Breast epithelium (tissue), 4 donors: ENCODE measurements at regions not wholly inside any gene's neighbourhood (a gene's known extent, or its start where the extent isn't known, plus 50 kb on each side); places are given as distances from the start of the nearest gene placed in this dataset.

Experiments used
- DNase-seq, 2 donors: peaks; one replicate each; pipeline ENCODE4 v3.0.0-alpha.2; 2019; ENCODE audit warnings: low spot score in 2 of 2
- H3K27ac ChIP-seq, 2 donors: fragments of 200-600 bp; sonication (generic) in 1 of 2; one replicate each; pipeline ENCODE4 v1.5.1; 2016 to 2019; ENCODE audit warnings: mild to moderate bottlenecking in 1 of 2
- H3K27me3 ChIP-seq, 2 donors: fragments of 200-600 bp; sonication (generic) in 1 of 2; one replicate each; pipeline versions ENCODE4 v1.5.1 to v1.6.0; 2017 to 2019; ENCODE audit warnings: control low read depth in 1 of 2, mild to moderate bottlenecking in 1 of 2
- H3K36me3 ChIP-seq: fragments of 200-600 bp; one replicate; pipeline ENCODE4 v1.5.1; 2019
- H3K4me1 ChIP-seq, 2 donors: fragments of 200-600 bp; sonication (generic); one replicate each; pipeline ENCODE4 v1.5.1; 2016 to 2019; ENCODE audit warnings: control low read depth in 1 of 2
- H3K4me3 ChIP-seq, 3 donors: fragments of 200-600 bp; sonication (generic); 1 replicate in 2 of 3; 2 replicates in 1 of 3; pipeline ENCODE4 v1.5.1; 2016 to 2019; ENCODE audit warnings: mild to moderate bottlenecking in 3 of 3, moderate library complexity in 2 of 3
- H3K9me3 ChIP-seq, 2 donors: fragments of 200-600 bp; sonication (generic) in 1 of 2; one replicate each; pipeline ENCODE4 v1.5.1; 2016 to 2019; ENCODE audit warnings: control low read depth in 1 of 2
- POLR2A ChIP-seq: fragments of 450-650 bp; IDR thresholded peaks from one replicate; pipeline ENCODE4 v1.6.1; 2016; ENCODE audit warnings: antibody characterized with exemption, mild to moderate bottlenecking, moderate library complexity
- POLR2AphosphoS5 ChIP-seq, 3 donors: sonication (generic); formaldehyde crosslinking; IDR thresholded peaks; one replicate each; pipeline ENCODE4 v1.6.1; 2017; ENCODE audit warnings: antibody characterized with exemption in 3 of 3
- intact Hi-C: fragments of 100-400 bp; cut with DNase I; formaldehyde crosslinking; loops from one replicate; pipeline ENCODE4 v1.15.1; 2023; ENCODE audit warnings: low total_unique reads
- TF ChIP-seq, protein P1 (sequence below), 3 donors: fragments of 450-650 bp; IDR thresholded peaks; one replicate each; pipeline ENCODE4 v1.5.1; 2016 to 2017; ENCODE audit warnings: antibody characterized with exemption in 3 of 3, mild to moderate bottlenecking in 3 of 3, moderate library complexity in 3 of 3

DNA sequence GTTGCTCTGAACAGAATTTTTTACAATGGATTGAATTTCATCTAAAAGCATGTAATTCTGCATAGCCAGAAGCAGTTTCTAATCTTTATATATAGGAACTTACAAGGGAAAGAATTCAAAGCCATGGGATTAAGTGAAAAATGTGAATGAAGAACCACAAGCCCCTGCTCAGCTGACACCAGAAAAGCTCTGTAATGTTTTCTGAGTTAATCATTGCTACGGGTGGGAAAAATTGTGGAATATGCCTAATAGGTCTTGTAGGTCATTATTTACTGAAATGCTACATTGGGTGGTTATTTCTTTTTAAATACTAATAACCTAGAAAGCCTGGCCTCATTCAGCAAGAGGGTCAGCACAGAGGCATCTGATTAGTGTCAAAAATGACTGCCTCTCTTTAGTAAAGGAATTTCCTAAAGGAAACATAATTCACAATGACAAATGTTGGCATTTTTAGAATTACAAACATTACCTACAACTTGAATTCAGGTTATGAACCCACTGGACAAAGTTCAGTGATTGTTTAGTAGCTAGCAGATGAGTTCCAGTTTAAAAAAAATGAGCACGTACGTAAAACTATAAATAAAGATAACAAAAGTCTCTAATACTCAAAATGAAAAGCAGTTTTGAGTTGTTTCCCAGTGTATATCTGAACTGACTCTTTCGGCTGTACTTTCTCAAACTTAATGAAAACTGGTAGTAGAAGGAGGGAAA is 75.3 kb downstream of the BMP4 start:
- intact Hi-C loops = no loop called here
- Histone ChIP-seq H3K4me3 (no peak overlapping the region), H3K9me3 (no peaks in the 10 kb centered on the region), H3K27me3 (no peaks in the 10 kb centered on the region), H3K36me3 (no peaks in the 10 kb centered on the region), H3K27ac (no peak overlapping the region), H3K4me1 (no peaks in the 10 kb centered on the region)
- no peak for DNase-seq
- no peak for TF ChIP-seq POLR2A
- no peak for TF ChIP-seq POLR2AphosphoS5 (IDR thresholded peaks at IDR 0.05)
- TF ChIP-seq, protein P1, sequence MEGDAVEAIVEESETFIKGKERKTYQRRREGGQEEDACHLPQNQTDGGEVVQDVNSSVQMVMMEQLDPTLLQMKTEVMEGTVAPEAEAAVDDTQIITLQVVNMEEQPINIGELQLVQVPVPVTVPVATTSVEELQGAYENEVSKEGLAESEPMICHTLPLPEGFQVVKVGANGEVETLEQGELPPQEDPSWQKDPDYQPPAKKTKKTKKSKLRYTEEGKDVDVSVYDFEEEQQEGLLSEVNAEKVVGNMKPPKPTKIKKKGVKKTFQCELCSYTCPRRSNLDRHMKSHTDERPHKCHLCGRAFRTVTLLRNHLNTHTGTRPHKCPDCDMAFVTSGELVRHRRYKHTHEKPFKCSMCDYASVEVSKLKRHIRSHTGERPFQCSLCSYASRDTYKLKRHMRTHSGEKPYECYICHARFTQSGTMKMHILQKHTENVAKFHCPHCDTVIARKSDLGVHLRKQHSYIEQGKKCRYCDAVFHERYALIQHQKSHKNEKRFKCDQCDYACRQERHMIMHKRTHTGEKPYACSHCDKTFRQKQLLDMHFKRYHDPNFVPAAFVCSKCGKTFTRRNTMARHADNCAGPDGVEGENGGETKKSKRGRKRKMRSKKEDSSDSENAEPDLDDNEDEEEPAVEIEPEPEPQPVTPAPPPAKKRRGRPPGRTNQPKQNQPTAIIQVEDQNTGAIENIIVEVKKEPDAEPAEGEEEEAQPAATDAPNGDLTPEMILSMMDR (IDR thresholded peaks at IDR 0.05) = no peak

DNA sequence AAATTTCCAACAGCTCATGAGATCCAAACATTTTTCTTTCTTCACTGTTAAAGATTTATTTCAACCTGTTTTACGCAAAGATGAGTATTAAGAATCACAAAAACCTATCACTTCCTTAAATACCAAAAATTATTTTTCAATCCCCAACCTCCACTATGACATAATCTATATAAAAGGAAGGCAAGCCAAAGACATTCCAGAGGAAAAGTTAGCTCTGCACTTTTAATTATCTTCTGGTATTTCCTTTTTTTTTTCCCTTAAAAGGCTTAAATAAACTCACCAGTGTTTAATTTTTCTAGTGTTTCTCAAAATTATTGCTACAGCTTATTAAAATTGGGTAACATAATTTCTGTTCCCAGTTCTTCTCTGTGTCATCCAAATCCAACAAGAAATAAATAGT is 75.9 kb downstream of the BMP4 start:
- TF ChIP-seq, protein P1 (IDR thresholded peaks at IDR 0.05) = no peak
- no peak for TF ChIP-seq POLR2AphosphoS5 (IDR thresholded peaks at IDR 0.05)
- no peak for TF ChIP-seq POLR2A
- H3K4me1 ChIP-seq = no peaks in the 10 kb centered on the region
- DNase-seq = no peak
- H3K36me3 ChIP-seq = no peaks in the 10 kb centered on the region
- H3K27ac ChIP-seq = no peak overlapping the region
- no peaks in the 10 kb centered on the region for H3K9me3 ChIP-seq
- H3K27me3 ChIP-seq = no peaks in the 10 kb centered on the region
- H3K4me3 ChIP-seq = no peak overlapping the region
- intact Hi-C loops = no loop called here

DNA sequence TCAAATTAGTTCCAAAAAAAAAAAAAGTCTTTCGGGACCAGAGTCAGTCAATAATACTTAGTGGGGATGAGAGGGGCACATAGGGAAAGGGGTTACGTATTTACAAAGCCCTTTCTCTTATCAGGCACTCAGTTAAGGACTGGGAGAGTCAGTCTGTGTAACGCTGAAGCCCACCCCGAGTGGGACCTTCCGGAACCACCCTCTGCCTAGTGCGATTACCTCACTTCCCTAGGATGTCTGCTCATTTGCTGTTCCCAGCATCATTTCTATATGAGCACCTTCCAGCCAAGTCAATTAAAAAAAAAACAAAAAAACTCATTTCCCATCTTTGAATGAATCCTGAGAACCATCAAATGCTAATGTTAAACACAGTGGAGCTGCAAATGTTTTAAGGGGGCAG is 76.9 kb downstream of the BMP4 start:
- intact Hi-C loops = no loop called here
- Histone ChIP-seq H3K4me3 (no peak overlapping the region), H3K4me1 (no peaks in the 10 kb centered on the region), H3K36me3 (no peaks in the 10 kb centered on the region), H3K9me3 (no peaks in the 10 kb centered on the region), H3K27ac (no peak overlapping the region), H3K27me3 (no peaks in the 10 kb centered on the region)
- TF ChIP-seq POLR2AphosphoS5 (IDR thresholded peaks at IDR 0.05) = no peak
- TF ChIP-seq POLR2A = no peak
- TF ChIP-seq, protein P1 (IDR thresholded peaks at IDR 0.05) = no peak
- DNase-seq = no peak

DNA sequence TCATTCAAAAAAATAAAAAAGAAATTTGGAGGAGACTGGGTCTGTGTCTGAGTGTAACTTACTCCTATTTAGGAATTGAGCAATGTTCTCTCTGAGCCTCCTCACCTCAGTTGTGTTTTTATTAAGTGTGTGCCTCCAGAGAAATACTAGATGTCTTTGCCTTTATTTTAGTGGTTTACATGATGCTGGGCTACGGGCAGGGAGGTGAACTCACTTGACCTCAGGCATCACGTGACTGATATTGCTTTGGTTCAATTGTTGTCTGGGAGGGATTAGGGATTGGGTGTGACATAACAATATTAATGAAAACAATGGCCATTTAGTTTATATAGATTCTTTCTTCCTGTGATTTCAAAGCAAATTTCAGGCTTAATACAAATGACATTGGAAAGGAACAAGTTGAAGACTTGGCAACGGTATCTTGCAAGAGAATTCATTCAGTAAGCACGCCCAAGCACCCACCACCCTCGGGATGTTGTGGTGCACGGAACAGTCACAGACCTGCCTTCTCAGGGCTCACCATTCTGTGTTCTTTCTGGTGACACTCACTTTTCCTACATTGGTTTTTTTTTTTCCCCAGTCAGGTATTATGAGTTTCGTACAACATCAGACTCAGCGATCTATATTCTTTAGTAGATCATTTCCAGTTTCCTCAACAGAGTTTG is 77.5 kb downstream of the BMP4 start:
- H3K36me3 ChIP-seq = no peaks in the 10 kb centered on the region
- TF ChIP-seq POLR2AphosphoS5 (IDR thresholded peaks at IDR 0.05) (no peak), POLR2A (no peak)
- TF ChIP-seq, protein P1 (IDR thresholded peaks at IDR 0.05) = no peak
- no peak for DNase-seq
- H3K4me3 ChIP-seq = no peak overlapping the region
- intact Hi-C loops = no loop called here
- no peaks in the 10 kb centered on the region for H3K4me1 ChIP-seq
- no peaks in the 10 kb centered on the region for H3K27me3 ChIP-seq
- H3K27ac ChIP-seq = no peak overlapping the region
- H3K9me3 ChIP-seq = no peaks in the 10 kb centered on the region

DNA sequence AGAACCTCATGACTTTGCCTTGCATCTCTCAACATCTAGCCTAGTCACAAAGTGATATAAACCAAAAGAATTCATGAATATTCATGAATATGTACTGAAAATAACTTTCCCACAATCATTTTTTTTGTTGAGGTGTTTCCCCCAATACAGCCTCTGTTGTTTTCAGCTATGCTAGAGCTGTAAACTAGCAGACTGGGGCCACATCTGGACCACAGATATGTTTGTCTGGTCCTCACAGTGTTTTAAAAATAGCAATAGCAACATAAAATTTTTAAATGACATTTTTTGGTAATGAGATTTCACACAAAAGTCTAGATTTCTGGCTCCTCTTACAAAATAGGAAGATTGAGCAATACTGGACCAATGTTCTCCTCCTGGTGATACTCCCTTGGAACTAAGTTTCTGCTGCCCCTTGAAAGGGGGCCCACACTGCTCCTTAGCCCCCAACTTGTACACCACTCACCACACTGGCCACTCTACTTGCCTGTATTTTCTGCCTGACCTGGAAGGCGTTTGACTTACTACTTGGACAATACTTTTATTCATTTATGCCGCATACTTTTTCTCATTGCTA is 81.2 kb downstream of the BMP4 start:
- intact Hi-C loops = no loop called here
- Histone ChIP-seq H3K27ac (peak overlapping the region in 1 of 2 donors; percentile 21), H3K4me1 (no peaks in the 10 kb centered on the region), H3K36me3 (no peaks in the 10 kb centered on the region), H3K9me3 (no peaks in the 10 kb centered on the region), H3K4me3 (no peak overlapping the region), H3K27me3 (no peaks in the 10 kb centered on the region)
- DNase-seq = no peak
- no peak for TF ChIP-seq POLR2A
